PC-9 (cell line): ENCODE measurements at regions not wholly inside any gene's neighbourhood (a gene's known extent, or its start where the extent isn't known, plus 50 kb on each side); places are given as distances from the start of the nearest gene placed in this dataset.

ENCODE experiments used
- BruUV-seq: library from RNA; stranded (reverse); fragments of 400-500 nt; replicated peaks from 2 replicates; lab custom pipeline; 2021; lab: Mats Ljungman, UMichigan
- CTCF ChIA-PET: fragments of 300-600 bp; sonication (Branson Sonifier 250); formaldehyde crosslinking; loops from one replicate; lab custom pipeline; 2022; ENCODE audit warnings: antibody characterized with exemption; lab: Charles Lee
- POLR2A ChIA-PET: fragments of 300-600 bp; sonication (Branson Sonifier 250); formaldehyde crosslinking; loops from one replicate; lab custom pipeline; 2022; ENCODE audit warnings: antibody characterized with exemption; ENCODE audit not compliant: unreplicated experiment; lab: Charles Lee
- DNase-seq, 2 experiments: peaks; one replicate each; pipeline versions ENCODE4 v3.0.0 to v3.0.0-alpha.2; 2015 to 2022; ENCODE audit warnings: mixed read lengths in 1 of 2
- H2AFZ ChIP-seq: fragments of 200-600 bp; sonication (generic); 2 replicates; pipeline ENCODE4 v1.8.1; 2017; ENCODE audit warnings: antibody characterized with exemption
- H3F3A ChIP-seq: fragments of 200-600 bp; sonication (generic); 2 replicates; pipeline ENCODE4 v1.8.1; 2017; ENCODE audit warnings: antibody characterized with exemption, mild to moderate bottlenecking, low read depth; ENCODE audit not compliant: insufficient read depth
- H3K27ac ChIP-seq: fragments of 200-600 bp; sonication (generic); 2 replicates; pipeline ENCODE4 v1.6.1; 2016; ENCODE audit warnings: mixed run types
- H3K27me3 ChIP-seq: fragments of 200-600 bp; sonication (generic); 2 replicates; pipeline ENCODE4 v1.6.1; 2016; ENCODE audit warnings: low read depth, mixed run types; ENCODE audit not compliant: insufficient read depth
- H3K36me3 ChIP-seq: fragments of 200-600 bp; sonication (generic); 2 replicates; pipeline ENCODE4 v1.6.1; 2016; ENCODE audit warnings: low read depth, mixed run types
- H3K4me1 ChIP-seq: fragments of 200-600 bp; sonication (generic); replicated peaks from 2 replicates; pipeline ENCODE4 v1.6.1; 2016; ENCODE audit warnings: mixed run types; ENCODE audit not compliant: insufficient read depth
- H3K4me2 ChIP-seq: fragments of 200-600 bp; sonication (generic); 2 replicates; pipeline ENCODE4 v1.6.1; 2017; ENCODE audit warnings: mixed run types
- H3K4me3 ChIP-seq: fragments of 200-600 bp; sonication (generic); 2 replicates; pipeline ENCODE4 v1.6.1; 2016; ENCODE audit warnings: mixed run types
- H3K79me2 ChIP-seq: fragments of 200-600 bp; sonication (generic); 2 replicates; pipeline ENCODE4 v1.6.1; 2017; ENCODE audit warnings: low read depth, mixed run types
- H3K9me2 ChIP-seq: fragments of 200-600 bp; sonication (generic); 2 replicates; pipeline ENCODE4 v1.8.1; 2017; ENCODE audit warnings: mild to moderate bottlenecking; ENCODE audit not compliant: insufficient read depth
- H3K9me3 ChIP-seq: fragments of 200-600 bp; sonication (generic); 2 replicates; pipeline ENCODE4 v1.8.1; 2016; ENCODE audit warnings: low read depth; ENCODE audit not compliant: insufficient read depth
- H4K20me1 ChIP-seq: fragments of 200-600 bp; sonication (generic); 2 replicates; pipeline ENCODE4 v1.8.1; 2017; ENCODE audit not compliant: insufficient read depth
- CTCF ChIP-seq: fragments of 200-600 bp; sonication (generic); conservative IDR thresholded peaks from 2 replicates; pipeline ENCODE4 v1.6.1; 2017; ENCODE audit warnings: mixed run types, antibody characterized with exemption, mild to moderate bottlenecking, moderate library complexity
- EZH2 ChIP-seq: fragments of 200-600 bp; sonication (generic); IDR thresholded peaks from 2 replicates; pipeline ENCODE4 v1.8.0; 2017; ENCODE audit warnings: antibody characterized with exemption, low read depth
- intact Hi-C: fragments of 100-400 bp; cut with micrococcal nuclease; formaldehyde crosslinking; loops from one replicate; pipeline ENCODE4 v1.10.0; 2022; ENCODE audit not compliant: unreplicated experiment

DNA sequence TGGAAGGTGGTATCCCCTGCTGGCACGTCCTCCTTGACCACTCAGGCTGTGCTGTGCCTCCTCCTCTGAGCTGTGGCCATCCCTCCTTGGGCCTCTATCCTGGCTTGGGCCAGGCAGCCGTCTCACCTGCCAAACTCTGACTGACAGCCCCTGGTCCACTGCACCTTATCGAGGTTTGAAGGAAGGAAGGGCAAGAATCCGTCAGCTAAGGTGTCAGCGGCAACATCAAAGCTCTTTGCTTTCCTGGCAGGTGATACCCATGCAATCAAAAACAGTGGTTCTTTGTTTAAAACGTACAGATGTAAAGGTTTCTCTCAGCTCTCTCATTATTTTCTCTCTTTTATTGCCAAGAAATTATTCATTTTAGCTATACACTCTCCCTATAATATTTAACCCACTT is 203.9 kb downstream of the TBXT start:
- ChIA-PET POLR2A (no interaction called here), CTCF (no interaction called here)
- no TSS peak for BruUV-seq
- H3K27me3 ChIP-seq, result peaks cover 59% of the 10 kb centered on the region
- intact Hi-C loops, result no loop called here
- H3F3A ChIP-seq, result no peaks in the 10 kb centered on the region
- DNase-seq, result no peak
- H3K36me3 ChIP-seq, result no peaks in the 10 kb centered on the region
- TF ChIP-seq CTCF, result no peak
- no peak for TF ChIP-seq EZH2
- no peak overlapping the region for H3K4me3 ChIP-seq
- no peaks in the 10 kb centered on the region for H3K9me3 ChIP-seq
- H4K20me1 ChIP-seq, result no peaks in the 10 kb centered on the region
- H3K4me2 ChIP-seq, result no peak overlapping the region
- no peaks in the 10 kb centered on the region for H3K9me2 ChIP-seq
- no peak overlapping the region for H3K27ac ChIP-seq
- no peaks in the 10 kb centered on the region for H3K4me1 ChIP-seq
- H3K79me2 ChIP-seq, result no peaks in the 10 kb centered on the region
- no peak overlapping the region for H2AFZ ChIP-seq

- CTCF ChIA-PET, result no interaction called here
Observed at GRCh38 chr6:165962366-165962765, 205.3 kb downstream of the TBXT start.

GRCh38 chr6:165961233-165961632 is 206.4 kb downstream of the TBXT start:
- intact Hi-C loops, result no loop called here
- CTCF ChIA-PET, result no interaction called here
- Histone ChIP-seq H3K4me1 (no peaks in the 10 kb centered on the region), H3K79me2 (no peaks in the 10 kb centered on the region), H4K20me1 (no peaks in the 10 kb centered on the region), H3K9me3 (no peaks in the 10 kb centered on the region), H3K4me2 (no peak overlapping the region), H3K27ac (no peak overlapping the region), H3F3A (no peaks in the 10 kb centered on the region), H3K9me2 (no peaks in the 10 kb centered on the region), H3K36me3 (no peaks in the 10 kb centered on the region), H3K27me3 (peaks cover 59% of the 10 kb centered on the region), H2AFZ (no peak overlapping the region), H3K4me3 (no peak overlapping the region)
- no TSS peak for BruUV-seq
- no peak for TF ChIP-seq CTCF
- no peak for TF ChIP-seq EZH2
- no peak for DNase-seq
- POLR2A ChIA-PET, result no interaction called here

More at GRCh38 chr6:165962366-165962765, 205.3 kb downstream of the TBXT start:
- TF ChIP-seq CTCF, result no peak
- no peak for TF ChIP-seq EZH2
- Histone ChIP-seq H3K4me3 (no peak overlapping the region), H3K79me2 (no peaks in the 10 kb centered on the region), H3K27me3 (peaks cover 59% of the 10 kb centered on the region), H3K4me2 (no peak overlapping the region), H3K4me1 (no peaks in the 10 kb centered on the region), H3K9me3 (no peaks in the 10 kb centered on the region), H2AFZ (no peak overlapping the region), H3K9me2 (no peaks in the 10 kb centered on the region), H3F3A (no peaks in the 10 kb centered on the region), H3K27ac (no peak overlapping the region), H4K20me1 (no peaks in the 10 kb centered on the region), H3K36me3 (no peaks in the 10 kb centered on the region)
- no peak for DNase-seq
- intact Hi-C loops, result no loop called here
- POLR2A ChIA-PET, result no interaction called here
- BruUV-seq, result no TSS peak
